K562 (cell line): ENCODE measurements at regions not wholly inside any gene's neighbourhood (a gene's known extent, or its start where the extent isn't known, plus 50 kb on each side); places are given as distances from the start of the nearest gene placed in this dataset.

Source experiments
- ATAC-seq: fragments of 200-7000 bp; cut with Tn5 transposase; 3 replicates; pipeline ENCODE4 v1.9.1; 2020; ENCODE audit warnings: moderate library complexity
- BruUV-seq: library from RNA; stranded (reverse); fragments of 400-500 nt; replicated peaks from 2 replicates; lab custom pipeline; 2021; lab: Mats Ljungman, UMichigan
- CTCF ChIA-PET: fragments of 300-600 bp; formaldehyde crosslinking; extraction: SDS; loops from one replicate; lab custom pipeline; 2021; ENCODE audit warnings: low intra/inter-chr PET ratio; lab: Yijun Ruan, JAX
- POLR2A ChIA-PET: fragments of 300-600, 350-650 bp; sonication (Branson Sonifier 250); formaldehyde crosslinking; extraction: SDS; loops from one replicate; lab custom pipeline; 2021; ENCODE audit warnings: antibody characterized with exemption, inconsistent platforms; lab: Yijun Ruan, JAX
- DNase-seq, 4 experiments: peaks; one replicate each; pipeline versions ENCODE4 v3.0.0 to v3.0.0-alpha.2; 2011 to 2018; ENCODE audit warnings: low spot score in 3 of 4, mixed read lengths in 3 of 4; ENCODE audit errors: extremely low read depth in 1 of 4
- FAIRE-seq: peaks from 2 replicates; lab custom pipeline; 2011; peaks lifted over from hg19 to GRCh38; lab: Jason Lieb, UNC
- H2AFZ ChIP-seq: 2 replicates; pipeline ENCODE4 v1.6.0; 2011; ENCODE audit warnings: low read depth, low read length, control low read depth, inconsistent platforms
- H3K27ac ChIP-seq: fragments of 200-600 bp; 3 replicates; pipeline ENCODE4 v1.8.0; 2011; ENCODE audit warnings: low read depth, mild to moderate bottlenecking, control low read depth, inconsistent platforms, low read length, moderate library complexity, mixed read lengths; ENCODE audit errors: extremely low read depth
- H3K27me3 ChIP-seq, 2 experiments: fragments of 300-600 bp in 1 of 2; 2 replicates in 1 of 2; 3 replicates in 1 of 2; pipeline versions ENCODE4 v1.6.0 to v1.8.0; 2011; ENCODE audit warnings: inconsistent platforms in 2 of 2, low read length in 2 of 2, mild to moderate bottlenecking in 1 of 2, mixed read lengths in 1 of 2, moderate library complexity in 1 of 2; ENCODE audit not compliant: control insufficient read depth in 2 of 2, insufficient read depth in 2 of 2
- H3K36me3 ChIP-seq: fragments of 300-600 bp; 3 replicates; pipeline ENCODE4 v1.8.0; 2011; ENCODE audit warnings: mild to moderate bottlenecking, low read length, inconsistent platforms; ENCODE audit not compliant: control insufficient read depth, insufficient read depth
- H3K4me1 ChIP-seq, 2 experiments: fragments of 200-600 bp in 1 of 2; replicated peaks in 1 of 2; 2 replicates in 1 of 2; 3 replicates in 1 of 2; pipeline versions ENCODE4 v1.5.1 to v1.8.0; 2011; ENCODE audit warnings: inconsistent platforms in 2 of 2, low read length in 2 of 2, mild to moderate bottlenecking in 1 of 2, mixed read lengths in 1 of 2, moderate library complexity in 1 of 2; ENCODE audit not compliant: control insufficient read depth in 2 of 2, insufficient read depth in 2 of 2
- H3K4me2 ChIP-seq: 2 replicates; pipeline ENCODE4 v1.6.1; 2011; ENCODE audit warnings: low read length, control low read depth, inconsistent platforms, mixed read lengths; ENCODE audit not compliant: insufficient read depth
- H3K4me3 ChIP-seq: fragments of 200-600 bp; sonication (generic), shearing (Covaris generic); 2 replicates; pipeline ENCODE4 v1.5.1; 2016; ENCODE audit warnings: control low read depth, inconsistent platforms
- H3K79me2 ChIP-seq: fragments of 200-600 bp; 3 replicates; pipeline ENCODE4 v1.8.0; 2011; ENCODE audit warnings: low read length, inconsistent platforms; ENCODE audit not compliant: control insufficient read depth, insufficient read depth
- H3K9ac ChIP-seq, 2 experiments: 2 replicates each; pipeline versions ENCODE4 v1.6.0 to v1.6.1; 2011; ENCODE audit warnings: low read depth in 2 of 2, low read length in 2 of 2, control low read depth in 1 of 2, inconsistent platforms in 1 of 2, mild to moderate bottlenecking in 1 of 2, mixed read lengths in 1 of 2; ENCODE audit not compliant: insufficient read depth in 1 of 2
- H3K9me1 ChIP-seq: one replicate; pipeline ENCODE4 v1.6.0; 2011; ENCODE audit warnings: inconsistent platforms, mild to moderate bottlenecking, low read length, moderate library complexity; ENCODE audit not compliant: control insufficient read depth, insufficient read depth
- H3K9me3 ChIP-seq: replicated peaks from 2 replicates; pipeline ENCODE4 v1.5.1; 2011; ENCODE audit warnings: low read depth, low read length, inconsistent platforms; ENCODE audit not compliant: control insufficient read depth, insufficient read depth
- H4K20me1 ChIP-seq: replicated peaks from 2 replicates; pipeline ENCODE4 v1.6.1; 2011; ENCODE audit warnings: low read length, inconsistent platforms, mixed read lengths; ENCODE audit not compliant: control insufficient read depth, insufficient read depth
- CEBPB ChIP-seq: fragments of 450-650 bp; IDR thresholded peaks from 2 replicates; pipeline ENCODE4 v1.6.1; 2016; ENCODE audit warnings: missing genetic modification characterization, missing compliant biosample characterization
- CUX1 ChIP-seq: fragments of 200-800 bp; sonication (Bioruptor generic); IDR thresholded peaks from 2 replicates; pipeline ENCODE4 v1.6.1; 2016; ENCODE audit warnings: missing genetic modification characterization, missing compliant biosample characterization
- OTX1 ChIP-seq: fragments of 450-650 bp; formaldehyde crosslinking; IDR thresholded peaks from 2 replicates; pipeline ENCODE4 v1.4.0; 2022; ENCODE audit warnings: mild to moderate bottlenecking
- RNF2 ChIP-seq: sonication (generic); IDR thresholded peaks from 2 replicates; pipeline ENCODE4 v1.6.1; 2016
- STAT5A ChIP-seq: IDR thresholded peaks from 2 replicates; pipeline ENCODE4 v1.6.1; 2012; ENCODE audit warnings: low read length, inconsistent platforms, borderline replicate concordance
- WGBS: fragments of 100-300 bp; shearing (Covaris generic); methylation state at CpG from one replicate; pipeline ENCODE4 v1.1.6; 2016; ENCODE audit warnings: low coverage, mixed read lengths; ENCODE audit not compliant: insufficient coverage; ENCODE audit errors: missing lambda C conversion rate; 5-methylcytosine and 5-hydroxymethylcytosine counted together
- in situ Hi-C: fragments of 300-500 bp; cut with MboI; formaldehyde crosslinking; loops from 4 replicates; pipeline ENCODE4 v1.15.0; 2018; ENCODE audit warnings: inconsistent platforms, mixed read lengths
- intact Hi-C: fragments of 100-400 bp; cut with micrococcal nuclease; formaldehyde crosslinking; loops from 2 replicates; pipeline ENCODE4 v1.14.2; 2022

GRCh38 chr18:38047820-38048219 is 482.2 kb upstream of the CELF4 start (continued):
- no peak for TF ChIP-seq STAT5A

GRCh38 chr18:38046651-38047050 is 481.1 kb upstream of the CELF4 start:
- no peak for ATAC-seq
- no peak for DNase-seq
- no peaks in the 10 kb centered on the region for H3K36me3 ChIP-seq
- BruUV-seq, result no TSS peak
- no peaks in the 10 kb centered on the region for H3K4me1 ChIP-seq
- WGBS, result 3% methylated on average over 3 of the region's 3 CpGs
- no peaks in the 10 kb centered on the region for H3K79me2 ChIP-seq
- no peak overlapping the region for H3K4me2 ChIP-seq
- no peak overlapping the region for H2AFZ ChIP-seq
- in situ Hi-C loops (no loop called here), intact Hi-C loops (no loop called here)
- H3K9me1 ChIP-seq, result no peaks in the 10 kb centered on the region
- H3K4me3 ChIP-seq, result no peak overlapping the region
- no peak for FAIRE-seq
- no peaks in the 10 kb centered on the region for H3K27me3 ChIP-seq
- H4K20me1 ChIP-seq, result no peaks in the 10 kb centered on the region
- H3K27ac ChIP-seq, result no peak overlapping the region
- no peaks in the 10 kb centered on the region; the same call in 1 of the 2 replicates for H3K9me3 ChIP-seq
- TF ChIP-seq OTX1 (no peak), RNF2 (no peak), CUX1 (CRISPR knock-in tag) (no peak), CEBPB (no peak)
- H3K9ac ChIP-seq, result no peak overlapping the region
- CTCF ChIA-PET, result no interaction called here
- POLR2A ChIA-PET, result interaction anchor here (0.6 kb wide), 1 partner anchor 41 kb away, joined by 3 read pairs; no protein-coding TSS in a partner anchor
